Activated T-cell treated with anti-CD3 and anti-CD28 coated beads for 48 hours (primary cell): ENCODE measurements at regions not wholly inside any gene's neighbourhood (a gene's known extent, or its start where the extent isn't known, plus 50 kb on each side); places are given as distances from the start of the nearest gene placed in this dataset.
"Not testable (repeated sequence)": the region's sequence is repeated elsewhere in the genome, so short reads cannot be mapped to it uniquely, and the experiment has no call there.

ENCODE experiments used
- DNase-seq: peaks from one replicate; pipeline ENCODE4 v3.0.0-alpha.2; 2020; ENCODE audit warnings: low read depth

DNA sequence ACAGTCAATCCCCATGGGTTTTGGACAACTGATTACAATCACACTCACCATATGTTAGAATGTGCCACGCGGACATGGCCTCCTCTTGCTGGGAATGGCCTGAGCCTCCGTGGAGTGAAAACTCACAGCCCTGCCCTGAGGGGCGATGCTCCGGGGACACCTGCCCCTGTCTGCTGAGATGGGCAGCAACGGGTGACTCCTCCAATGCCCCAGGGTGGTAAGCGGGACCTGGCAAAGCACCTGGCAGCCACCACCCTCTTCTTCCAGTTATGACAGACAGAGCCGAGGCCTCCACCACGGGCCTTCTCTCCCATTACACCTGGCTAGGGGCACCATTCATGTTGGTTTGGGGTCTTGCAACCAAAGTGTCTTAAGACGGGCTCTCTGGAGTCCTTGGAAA lies 94.9 kb upstream of the COL5A1 start:
- DNase-seq = no peak

DNA sequence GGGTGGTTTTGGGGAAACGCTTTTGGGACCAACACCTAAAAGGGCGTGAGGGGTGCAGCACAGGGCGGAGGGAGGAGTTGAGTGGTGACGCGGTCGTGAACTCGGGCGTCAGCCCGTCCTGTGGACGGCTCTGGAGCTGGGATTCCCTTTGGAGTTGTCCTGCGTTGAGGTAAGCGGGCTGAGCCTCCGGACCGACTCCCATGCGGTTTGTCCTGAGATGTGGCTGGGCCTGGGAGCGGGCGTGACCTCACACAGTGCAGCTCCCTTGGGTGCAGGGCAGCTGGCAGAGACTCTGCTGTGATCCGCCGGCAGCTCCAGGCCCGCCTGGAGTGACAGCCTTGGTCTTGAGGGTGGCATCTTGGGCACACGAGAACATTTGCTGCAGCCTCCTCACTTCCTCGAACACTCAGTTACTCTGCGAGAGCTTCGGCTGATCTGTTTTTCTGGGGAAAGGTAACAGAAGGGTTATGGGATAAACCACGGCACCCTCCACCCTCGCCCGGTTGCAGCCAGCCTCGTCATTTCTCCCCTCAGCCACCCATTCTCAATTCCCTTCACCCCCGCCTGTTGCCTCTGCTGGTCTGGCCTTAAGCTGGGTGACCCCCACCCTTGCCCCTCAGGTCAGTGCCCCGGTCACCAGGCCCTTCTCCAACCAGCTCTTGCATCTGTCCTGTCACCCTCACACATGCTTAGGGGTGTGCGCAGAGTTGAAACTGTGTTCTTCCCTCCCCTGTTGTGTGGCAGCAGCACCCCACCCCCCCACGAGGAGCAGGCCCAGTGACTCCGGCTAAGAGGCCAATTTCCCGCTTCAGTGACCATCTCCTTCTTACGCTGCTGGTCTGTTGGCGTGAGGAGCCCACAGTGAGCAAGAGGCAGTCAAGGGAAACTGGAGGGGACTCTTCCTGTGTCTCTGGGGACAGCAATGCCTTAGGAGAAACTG lies 94.2 kb upstream of the COL5A1 start:
- no peak for DNase-seq

DNA sequence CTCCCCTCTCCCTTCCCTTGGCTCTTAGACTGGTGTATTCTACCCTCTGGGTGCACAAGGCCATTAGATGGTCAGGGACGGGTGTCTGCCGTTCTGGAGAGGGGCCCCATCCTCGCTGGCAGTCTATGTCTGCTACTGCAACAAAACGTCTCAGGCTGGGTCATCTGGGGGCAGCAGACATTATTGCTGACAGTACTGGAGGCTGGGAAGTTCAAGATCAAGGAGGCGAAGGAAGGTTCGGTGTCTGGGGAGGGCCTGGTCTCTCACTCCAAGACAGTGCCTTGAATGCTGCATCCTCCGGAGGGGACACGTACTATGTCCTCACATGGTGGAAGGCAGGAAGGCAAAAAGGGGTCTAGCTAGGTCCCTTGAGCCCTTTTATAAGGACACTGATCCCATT lies 93.4 kb upstream of the COL5A1 start:
- no peak for DNase-seq

DNA sequence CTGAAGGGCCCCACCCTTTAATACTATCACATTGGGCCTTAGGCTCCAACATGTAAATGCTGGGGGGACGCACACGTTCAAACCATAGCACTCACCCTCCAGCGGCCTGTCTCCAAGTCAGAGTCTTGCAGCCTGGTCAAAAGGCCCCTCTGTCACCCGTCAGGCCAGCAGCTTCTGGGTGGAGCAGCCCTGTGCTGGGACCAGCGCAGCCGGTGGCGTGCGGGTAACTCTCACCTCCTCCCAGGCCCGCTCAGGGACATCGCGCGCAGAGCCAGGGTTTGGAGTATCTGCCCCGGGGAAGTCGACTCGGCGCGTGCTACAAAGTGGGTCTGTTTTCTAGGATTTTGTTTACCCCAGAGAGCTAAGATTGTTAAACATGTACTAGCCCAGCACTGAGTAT lies 93.0 kb upstream of the COL5A1 start:
- no peak for DNase-seq

- no peak for DNase-seq
Measured at GRCh38 chr9:134549336-134549735, 92.3 kb upstream of the COL5A1 start.

GRCh38 chr9:134550081-134550480 lies 91.5 kb upstream of the COL5A1 start:
- not testable (repeated sequence) for DNase-seq

DNA sequence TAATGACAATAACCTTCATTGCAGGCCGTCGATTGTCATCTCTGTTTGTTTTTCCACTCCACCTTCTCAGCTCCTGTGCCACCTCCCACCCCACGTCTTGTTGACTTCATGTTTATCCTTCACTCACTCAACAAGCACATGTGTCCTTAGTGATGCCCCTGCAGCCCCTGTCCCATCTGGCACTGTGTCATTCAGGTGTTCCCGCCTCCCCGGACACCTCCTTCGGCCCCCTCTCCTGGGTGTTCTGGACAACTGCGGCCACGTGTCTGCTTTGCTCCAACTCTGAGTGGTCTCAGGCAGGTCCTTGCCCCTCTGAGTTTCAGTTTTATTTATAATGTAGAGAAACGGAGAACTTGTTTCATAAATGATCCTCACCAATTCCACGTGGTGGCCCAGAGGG lies 91.0 kb upstream of the COL5A1 start:
- no peak for DNase-seq

DNA sequence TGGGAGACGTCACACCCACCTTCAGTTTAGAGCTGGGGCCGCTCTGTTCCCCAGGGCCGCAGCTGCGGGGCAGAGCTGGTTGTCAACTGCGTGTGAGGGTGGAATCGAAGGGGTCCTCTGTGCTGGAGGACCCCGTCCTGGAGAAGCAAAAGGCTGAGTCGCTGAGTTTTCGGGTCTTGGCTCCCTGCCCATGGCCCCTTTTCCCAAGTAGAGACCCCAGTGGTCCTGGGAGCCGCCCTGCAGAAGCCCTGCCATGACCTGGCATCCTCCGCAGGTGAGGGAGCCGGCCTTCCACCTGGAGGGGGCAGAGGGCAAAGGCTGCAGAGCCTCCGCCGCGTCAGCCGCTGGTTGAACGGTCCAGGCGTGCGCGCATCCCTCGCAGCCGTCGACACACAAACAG lies 90.4 kb upstream of the COL5A1 start:
- DNase-seq = no peak

DNA sequence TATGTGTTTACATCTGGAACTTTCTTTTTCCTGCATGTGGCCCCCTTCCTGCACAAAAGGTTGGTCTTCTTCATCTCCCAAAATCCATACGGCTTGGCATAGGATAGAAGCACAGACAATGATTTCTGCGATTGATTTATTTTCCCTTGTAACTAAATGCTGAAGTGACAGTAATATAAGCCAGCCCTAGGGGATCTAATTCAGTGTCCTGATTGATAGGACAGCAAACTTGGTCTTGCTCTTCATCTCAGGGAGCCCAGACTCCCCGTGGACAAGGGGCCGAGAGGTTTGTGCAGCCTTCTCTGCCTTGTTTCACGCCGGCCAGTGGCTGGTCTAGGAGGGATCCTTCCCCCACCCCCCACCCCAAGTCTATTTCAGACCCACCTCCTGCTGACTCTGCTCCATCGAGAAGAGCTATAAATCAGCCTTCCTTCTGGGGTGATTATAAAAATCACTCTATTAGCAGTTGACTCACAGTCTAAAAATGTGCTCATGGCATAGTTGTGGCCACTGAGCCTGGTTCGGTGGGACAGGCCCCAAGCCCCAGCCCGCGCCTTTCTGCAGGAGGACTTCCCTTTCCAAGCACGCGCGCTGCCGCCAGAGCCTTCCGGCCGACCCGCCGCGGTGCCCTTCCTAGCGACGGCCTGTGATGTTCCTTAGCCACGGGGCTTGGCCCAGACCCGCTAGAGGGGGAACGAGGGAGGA lies 89.8 kb upstream of the COL5A1 start:
- no peak for DNase-seq

DNA sequence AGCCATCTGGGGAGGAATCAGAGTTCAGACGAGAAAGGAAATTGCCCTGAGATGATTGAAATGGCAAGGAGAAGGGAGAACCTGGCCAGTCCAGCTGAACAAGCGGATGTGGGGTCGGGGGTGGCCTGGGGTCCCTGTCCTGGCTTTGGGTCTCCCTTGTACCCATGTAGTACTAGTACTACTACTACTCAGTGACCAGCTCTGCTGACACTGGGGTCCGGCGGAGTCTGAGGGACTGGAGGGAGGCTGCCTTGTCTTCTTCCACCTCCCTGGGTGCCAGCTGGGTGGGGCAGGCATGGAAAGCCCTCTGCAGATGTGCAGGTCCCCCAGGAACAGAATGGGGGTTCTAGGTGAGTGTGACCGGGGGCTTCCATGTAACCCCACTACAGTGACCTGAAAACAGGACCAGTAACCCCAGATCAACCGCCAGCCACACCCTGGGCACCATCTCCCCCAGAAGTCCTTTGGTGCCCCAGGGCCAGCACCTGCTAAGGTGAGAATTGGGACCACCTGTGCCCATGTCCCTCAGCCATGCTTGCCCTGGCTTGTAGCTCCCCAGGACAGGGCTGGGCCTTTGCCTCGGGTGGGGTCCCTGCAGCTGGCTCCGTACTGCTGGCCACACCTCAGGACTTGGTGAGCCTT lies 89.1 kb upstream of the COL5A1 start:
- no peak for DNase-seq

GRCh38 chr9:134553061-134553891 lies 88.3 kb upstream of the COL5A1 start:
- no peak for DNase-seq

DNA sequence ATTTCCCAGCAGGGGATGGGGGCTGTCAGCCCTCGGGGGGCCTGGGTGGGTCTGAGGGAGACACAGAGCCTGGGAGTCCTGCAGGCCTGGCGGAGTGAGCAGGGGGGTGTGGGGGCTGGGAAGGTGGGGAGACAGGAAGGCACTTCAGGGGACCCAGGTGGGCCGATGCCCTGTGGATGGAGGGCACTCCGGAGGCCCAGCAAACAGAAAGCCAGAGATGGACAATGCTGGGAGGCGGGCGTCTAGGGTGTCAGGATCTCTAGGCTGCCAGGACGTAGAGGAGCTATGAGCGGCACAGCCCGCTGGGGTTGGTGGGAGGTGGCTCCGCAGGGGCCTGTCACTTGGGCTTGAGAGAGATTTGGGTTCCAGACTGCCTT lies 87.6 kb upstream of the COL5A1 start:
- DNase-seq = no peak

DNA sequence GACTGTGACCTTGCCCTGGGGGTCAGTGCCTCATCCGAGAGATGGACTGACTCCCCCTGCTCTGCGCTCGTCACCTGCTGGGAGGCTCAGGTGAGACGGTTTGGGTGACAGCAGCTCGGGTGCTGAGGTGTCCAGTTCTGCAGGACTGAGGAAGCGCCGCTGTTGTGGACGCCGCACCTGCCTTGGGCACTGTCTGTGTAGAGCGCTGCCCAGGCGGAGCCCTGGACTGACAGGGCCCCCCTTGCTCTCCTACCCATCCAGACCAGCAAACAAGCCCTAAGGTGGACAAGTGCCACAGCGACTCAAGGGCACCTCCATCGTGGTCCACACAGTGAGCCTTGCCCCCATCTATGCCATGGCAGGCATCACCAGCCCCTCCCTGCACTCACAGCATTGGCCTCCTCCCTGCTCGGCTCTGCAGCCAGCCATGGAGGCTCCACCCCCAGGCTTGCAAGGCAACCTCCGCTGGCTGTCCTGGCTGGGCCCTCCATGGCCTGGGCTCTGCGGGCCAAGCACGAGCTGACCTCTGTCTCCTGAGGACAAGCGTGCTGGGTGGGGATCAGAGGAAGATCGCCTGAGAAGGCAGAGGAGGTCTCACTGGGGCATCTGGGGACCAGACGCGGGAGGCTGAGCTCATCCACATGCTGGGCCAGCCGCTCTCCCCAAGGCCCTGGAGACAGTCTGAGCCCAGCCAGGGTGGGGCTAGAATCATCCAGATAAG lies 87.1 kb upstream of the COL5A1 start:
- DNase-seq = no peak

GRCh38 chr9:134555094-134555650 lies 86.4 kb upstream of the COL5A1 start:
- no peak for DNase-seq

- DNase-seq = no peak
Measured at GRCh38 chr9:134556531-134557068, 85.0 kb upstream of the COL5A1 start.

- DNase-seq = no peak
Measured at GRCh38 chr9:134557331-134557730, 84.3 kb upstream of the COL5A1 start.

DNA sequence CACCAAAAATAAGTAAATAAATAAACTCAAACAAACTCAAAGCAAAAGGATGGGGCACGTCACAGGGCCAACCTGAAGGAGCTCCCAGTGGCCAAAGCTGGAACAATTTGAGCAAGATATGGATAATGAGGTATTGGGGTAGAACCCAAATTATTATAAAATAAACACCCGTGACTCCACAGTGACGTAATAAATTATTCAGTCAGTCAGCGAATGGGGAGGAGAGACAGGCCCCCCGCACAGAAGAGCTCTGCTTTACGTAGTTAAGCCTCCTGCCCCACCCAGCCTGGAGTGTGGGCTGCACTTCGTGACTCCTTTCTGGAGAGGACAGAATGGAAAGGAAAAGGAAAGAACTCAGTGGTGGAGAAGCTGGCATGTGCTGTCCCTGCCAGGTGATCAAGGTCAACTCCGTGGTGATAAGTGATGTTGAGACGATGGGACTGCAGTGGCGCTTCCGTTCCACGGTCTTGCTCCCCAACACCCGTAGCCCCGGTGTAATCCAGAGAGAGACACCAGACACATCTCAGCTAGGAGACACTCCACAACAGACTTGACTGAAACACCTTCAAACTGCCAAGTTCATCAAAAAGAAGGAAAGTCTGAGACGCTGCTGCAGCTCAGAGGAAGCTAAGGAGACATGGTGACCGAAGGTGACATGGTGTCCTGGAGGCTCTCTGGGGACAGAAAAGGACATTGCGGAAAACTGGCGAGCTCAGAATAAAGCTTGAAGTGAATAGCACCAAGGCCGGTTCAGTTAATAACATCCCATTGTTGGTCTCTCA lies 83.3 kb upstream of the COL5A1 start:
- no peak for DNase-seq

DNA sequence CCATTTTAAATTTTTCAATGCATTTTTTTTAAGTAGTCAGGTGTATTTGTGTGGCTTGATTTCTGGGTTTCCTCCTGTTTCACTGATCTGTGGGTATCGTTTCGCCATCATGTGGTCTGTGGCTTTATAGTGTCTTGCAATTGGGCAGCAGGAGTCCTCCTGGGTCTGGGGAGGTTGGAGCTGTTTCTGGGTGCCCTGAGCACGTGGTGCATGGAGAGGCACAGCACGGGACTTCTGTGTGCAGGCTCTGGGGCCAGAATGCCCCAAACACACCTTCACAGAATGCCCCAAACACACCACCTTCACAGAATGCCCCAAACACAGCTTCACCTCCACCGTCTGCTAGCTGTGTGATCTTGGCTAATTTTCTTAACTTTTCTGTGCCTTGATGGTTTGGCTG lies 82.6 kb upstream of the COL5A1 start:
- DNase-seq = no peak

DNA sequence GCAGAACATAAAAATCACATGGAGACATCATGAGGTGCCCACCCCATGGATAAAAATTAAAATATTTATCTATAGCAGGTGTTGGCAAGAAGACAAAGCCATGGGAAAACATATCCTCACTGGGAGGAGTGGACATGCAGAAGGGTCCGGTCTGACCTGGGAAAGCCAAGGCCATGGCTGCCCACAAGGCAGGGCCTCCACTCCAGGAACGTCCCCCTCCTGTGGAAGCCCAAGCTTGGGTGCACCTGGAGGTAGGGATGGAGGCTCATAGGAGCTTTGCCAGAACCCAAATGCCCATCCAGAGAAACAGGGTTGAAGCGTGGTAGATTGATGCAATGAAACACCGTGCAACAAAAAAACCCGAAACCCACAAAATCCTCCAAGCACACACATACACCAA lies 81.4 kb upstream of the COL5A1 start:
- no peak for DNase-seq

GRCh38 chr9:134560654-134561053 lies 80.9 kb upstream of the COL5A1 start:
- no peak for DNase-seq
